ENCODE measurements at regions not wholly inside any gene's neighbourhood (a gene's known extent, or its start where the extent isn't known, plus 50 kb on each side); places are given as distances from the start of the nearest gene placed in this dataset.

DNA sequence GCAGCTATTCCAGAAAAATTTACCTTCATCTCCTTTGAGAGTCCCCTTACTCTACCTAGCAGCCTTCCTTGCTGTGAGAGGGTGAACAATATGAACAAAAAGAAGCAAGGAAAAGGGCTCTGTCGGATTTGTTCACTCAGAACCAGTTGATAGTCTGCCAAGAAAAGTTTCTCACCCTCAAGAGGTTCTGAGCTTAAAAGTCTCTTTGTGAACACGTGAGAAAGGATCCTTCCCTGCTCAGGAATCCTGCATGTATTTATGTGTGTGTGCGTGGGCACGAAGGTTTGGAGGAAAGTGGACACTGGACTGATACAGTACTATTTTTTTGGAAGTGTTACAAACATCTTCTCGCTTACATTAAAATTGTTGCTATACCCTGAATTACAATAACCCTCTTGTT is 178.6 kb upstream of the JADE1 start (continued):
- TF ChIP-seq, protein P1, sequence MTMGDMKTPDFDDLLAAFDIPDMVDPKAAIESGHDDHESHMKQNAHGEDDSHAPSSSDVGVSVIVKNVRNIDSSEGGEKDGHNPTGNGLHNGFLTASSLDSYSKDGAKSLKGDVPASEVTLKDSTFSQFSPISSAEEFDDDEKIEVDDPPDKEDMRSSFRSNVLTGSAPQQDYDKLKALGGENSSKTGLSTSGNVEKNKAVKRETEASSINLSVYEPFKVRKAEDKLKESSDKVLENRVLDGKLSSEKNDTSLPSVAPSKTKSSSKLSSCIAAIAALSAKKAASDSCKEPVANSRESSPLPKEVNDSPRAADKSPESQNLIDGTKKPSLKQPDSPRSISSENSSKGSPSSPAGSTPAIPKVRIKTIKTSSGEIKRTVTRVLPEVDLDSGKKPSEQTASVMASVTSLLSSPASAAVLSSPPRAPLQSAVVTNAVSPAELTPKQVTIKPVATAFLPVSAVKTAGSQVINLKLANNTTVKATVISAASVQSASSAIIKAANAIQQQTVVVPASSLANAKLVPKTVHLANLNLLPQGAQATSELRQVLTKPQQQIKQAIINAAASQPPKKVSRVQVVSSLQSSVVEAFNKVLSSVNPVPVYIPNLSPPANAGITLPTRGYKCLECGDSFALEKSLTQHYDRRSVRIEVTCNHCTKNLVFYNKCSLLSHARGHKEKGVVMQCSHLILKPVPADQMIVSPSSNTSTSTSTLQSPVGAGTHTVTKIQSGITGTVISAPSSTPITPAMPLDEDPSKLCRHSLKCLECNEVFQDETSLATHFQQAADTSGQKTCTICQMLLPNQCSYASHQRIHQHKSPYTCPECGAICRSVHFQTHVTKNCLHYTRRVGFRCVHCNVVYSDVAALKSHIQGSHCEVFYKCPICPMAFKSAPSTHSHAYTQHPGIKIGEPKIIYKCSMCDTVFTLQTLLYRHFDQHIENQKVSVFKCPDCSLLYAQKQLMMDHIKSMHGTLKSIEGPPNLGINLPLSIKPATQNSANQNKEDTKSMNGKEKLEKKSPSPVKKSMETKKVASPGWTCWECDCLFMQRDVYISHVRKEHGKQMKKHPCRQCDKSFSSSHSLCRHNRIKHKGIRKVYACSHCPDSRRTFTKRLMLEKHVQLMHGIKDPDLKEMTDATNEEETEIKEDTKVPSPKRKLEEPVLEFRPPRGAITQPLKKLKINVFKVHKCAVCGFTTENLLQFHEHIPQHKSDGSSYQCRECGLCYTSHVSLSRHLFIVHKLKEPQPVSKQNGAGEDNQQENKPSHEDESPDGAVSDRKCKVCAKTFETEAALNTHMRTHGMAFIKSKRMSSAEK (CRISPR knock-in tag; IDR thresholded peaks at IDR 0.05; ENCODE audit: borderline replicate concordance) = no peak
- TF ChIP-seq, protein P2, sequence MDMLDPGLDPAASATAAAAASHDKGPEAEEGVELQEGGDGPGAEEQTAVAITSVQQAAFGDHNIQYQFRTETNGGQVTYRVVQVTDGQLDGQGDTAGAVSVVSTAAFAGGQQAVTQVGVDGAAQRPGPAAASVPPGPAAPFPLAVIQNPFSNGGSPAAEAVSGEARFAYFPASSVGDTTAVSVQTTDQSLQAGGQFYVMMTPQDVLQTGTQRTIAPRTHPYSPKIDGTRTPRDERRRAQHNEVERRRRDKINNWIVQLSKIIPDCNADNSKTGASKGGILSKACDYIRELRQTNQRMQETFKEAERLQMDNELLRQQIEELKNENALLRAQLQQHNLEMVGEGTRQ (CRISPR knock-in tag; IDR thresholded peaks at IDR 0.05) = no peak
- TF ChIP-seq OVOL2 (CRISPR knock-in tag; IDR thresholded peaks at IDR 0.05; ENCODE audit: borderline replicate concordance) = no peak
- TF ChIP-seq, protein P3, sequence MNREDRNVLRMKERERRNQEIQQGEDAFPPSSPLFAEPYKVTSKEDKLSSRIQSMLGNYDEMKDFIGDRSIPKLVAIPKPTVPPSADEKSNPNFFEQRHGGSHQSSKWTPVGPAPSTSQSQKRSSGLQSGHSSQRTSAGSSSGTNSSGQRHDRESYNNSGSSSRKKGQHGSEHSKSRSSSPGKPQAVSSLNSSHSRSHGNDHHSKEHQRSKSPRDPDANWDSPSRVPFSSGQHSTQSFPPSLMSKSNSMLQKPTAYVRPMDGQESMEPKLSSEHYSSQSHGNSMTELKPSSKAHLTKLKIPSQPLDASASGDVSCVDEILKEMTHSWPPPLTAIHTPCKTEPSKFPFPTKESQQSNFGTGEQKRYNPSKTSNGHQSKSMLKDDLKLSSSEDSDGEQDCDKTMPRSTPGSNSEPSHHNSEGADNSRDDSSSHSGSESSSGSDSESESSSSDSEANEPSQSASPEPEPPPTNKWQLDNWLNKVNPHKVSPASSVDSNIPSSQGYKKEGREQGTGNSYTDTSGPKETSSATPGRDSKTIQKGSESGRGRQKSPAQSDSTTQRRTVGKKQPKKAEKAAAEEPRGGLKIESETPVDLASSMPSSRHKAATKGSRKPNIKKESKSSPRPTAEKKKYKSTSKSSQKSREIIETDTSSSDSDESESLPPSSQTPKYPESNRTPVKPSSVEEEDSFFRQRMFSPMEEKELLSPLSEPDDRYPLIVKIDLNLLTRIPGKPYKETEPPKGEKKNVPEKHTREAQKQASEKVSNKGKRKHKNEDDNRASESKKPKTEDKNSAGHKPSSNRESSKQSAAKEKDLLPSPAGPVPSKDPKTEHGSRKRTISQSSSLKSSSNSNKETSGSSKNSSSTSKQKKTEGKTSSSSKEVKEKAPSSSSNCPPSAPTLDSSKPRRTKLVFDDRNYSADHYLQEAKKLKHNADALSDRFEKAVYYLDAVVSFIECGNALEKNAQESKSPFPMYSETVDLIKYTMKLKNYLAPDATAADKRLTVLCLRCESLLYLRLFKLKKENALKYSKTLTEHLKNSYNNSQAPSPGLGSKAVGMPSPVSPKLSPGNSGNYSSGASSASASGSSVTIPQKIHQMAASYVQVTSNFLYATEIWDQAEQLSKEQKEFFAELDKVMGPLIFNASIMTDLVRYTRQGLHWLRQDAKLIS (CRISPR knock-in tag; IDR thresholded peaks at IDR 0.05; ENCODE audit: borderline replicate concordance) = no peak
- TF ChIP-seq, protein P4, sequence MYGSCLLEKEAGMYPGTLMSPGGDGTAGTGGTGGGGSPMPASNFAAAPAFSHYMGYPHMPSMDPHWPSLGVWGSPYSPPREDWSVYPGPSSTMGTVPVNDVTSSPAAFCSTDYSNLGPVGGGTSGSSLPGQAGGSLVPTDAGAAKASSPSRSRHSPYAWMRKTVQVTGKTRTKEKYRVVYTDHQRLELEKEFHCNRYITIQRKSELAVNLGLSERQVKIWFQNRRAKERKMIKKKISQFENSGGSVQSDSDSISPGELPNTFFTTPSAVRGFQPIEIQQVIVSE (CRISPR knock-in tag; IDR thresholded peaks at IDR 0.05; ENCODE audit: borderline replicate concordance) = no peak
- TF ChIP-seq, protein P5, sequence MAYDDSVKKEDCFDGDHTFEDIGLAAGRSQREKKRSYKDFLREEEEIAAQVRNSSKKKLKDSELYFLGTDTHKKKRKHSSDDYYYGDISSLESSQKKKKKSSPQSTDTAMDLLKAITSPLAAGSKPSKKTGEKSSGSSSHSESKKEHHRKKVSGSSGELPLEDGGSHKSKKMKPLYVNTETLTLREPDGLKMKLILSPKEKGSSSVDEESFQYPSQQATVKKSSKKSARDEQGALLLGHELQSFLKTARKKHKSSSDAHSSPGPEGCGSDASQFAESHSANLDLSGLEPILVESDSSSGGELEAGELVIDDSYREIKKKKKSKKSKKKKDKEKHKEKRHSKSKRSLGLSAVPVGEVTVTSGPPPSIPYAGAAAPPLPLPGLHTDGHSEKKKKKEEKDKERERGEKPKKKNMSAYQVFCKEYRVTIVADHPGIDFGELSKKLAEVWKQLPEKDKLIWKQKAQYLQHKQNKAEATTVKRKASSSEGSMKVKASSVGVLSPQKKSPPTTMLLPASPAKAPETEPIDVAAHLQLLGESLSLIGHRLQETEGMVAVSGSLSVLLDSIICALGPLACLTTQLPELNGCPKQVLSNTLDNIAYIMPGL (CRISPR knock-in tag; IDR thresholded peaks at IDR 0.05) = no peak

DNA sequence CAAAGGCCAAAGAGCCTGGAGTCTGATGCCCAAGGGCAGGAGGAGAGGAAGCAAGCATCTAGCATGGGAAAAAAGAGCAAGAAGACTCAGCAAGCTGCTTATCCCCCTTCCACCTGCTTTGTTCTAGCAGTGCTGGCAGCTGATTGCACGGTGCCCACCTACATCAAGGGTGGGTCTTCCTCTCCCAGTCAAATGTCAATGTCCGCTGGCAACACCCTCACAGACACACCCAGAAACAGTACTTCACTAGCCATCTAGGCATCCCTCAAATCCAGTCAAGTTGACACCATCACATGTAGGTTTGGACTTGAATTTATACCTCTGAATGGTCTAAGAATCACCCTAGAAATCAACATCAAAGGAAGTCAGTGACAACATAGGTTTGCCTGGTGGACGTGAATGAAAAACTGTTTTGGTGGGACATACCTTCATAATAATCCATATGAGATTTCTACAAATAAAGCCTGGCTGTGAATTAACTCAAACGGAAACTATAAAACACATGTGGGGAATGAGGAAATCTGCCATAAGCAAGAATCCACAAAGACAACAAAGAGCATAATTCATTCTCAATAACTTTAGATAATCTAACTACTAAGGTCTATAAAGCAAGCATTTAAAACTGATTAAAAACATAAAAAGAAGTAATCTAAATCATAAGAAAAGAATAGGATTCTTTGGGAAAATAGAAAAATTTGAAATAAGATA is 185.8 kb upstream of the JADE1 start:
- Mint-ChIP-seq H3K4me3 (no peak overlapping the region), H3K27ac (no peak overlapping the region), H3K27me3 (ENCODE audit: low read depth) (no peaks in the 10 kb centered on the region), H3K9me3 (peaks cover 28% of the 10 kb centered on the region), H3K36me3 (peaks cover 20% of the 10 kb centered on the region), H3K4me1 (no peaks in the 10 kb centered on the region)
- ATAC-seq (no peak), DNase-seq (ENCODE audit: low spot score) (no peak)
- ChIA-PET POLR2A (no interaction called here), CTCF (no interaction called here)
- TF ChIP-seq, protein P3 (CRISPR knock-in tag; IDR thresholded peaks at IDR 0.05; ENCODE audit: borderline replicate concordance) = no peak
- TF ChIP-seq TCF7 (CRISPR knock-in tag; IDR thresholded peaks at IDR 0.05; ENCODE audit: low read depth) = no peak
- TF ChIP-seq, protein P6, sequence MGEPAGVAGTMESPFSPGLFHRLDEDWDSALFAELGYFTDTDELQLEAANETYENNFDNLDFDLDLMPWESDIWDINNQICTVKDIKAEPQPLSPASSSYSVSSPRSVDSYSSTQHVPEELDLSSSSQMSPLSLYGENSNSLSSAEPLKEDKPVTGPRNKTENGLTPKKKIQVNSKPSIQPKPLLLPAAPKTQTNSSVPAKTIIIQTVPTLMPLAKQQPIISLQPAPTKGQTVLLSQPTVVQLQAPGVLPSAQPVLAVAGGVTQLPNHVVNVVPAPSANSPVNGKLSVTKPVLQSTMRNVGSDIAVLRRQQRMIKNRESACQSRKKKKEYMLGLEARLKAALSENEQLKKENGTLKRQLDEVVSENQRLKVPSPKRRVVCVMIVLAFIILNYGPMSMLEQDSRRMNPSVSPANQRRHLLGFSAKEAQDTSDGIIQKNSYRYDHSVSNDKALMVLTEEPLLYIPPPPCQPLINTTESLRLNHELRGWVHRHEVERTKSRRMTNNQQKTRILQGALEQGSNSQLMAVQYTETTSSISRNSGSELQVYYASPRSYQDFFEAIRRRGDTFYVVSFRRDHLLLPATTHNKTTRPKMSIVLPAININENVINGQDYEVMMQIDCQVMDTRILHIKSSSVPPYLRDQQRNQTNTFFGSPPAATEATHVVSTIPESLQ (CRISPR knock-in tag; IDR thresholded peaks at IDR 0.05) = no peak
- TF ChIP-seq, protein P7, sequence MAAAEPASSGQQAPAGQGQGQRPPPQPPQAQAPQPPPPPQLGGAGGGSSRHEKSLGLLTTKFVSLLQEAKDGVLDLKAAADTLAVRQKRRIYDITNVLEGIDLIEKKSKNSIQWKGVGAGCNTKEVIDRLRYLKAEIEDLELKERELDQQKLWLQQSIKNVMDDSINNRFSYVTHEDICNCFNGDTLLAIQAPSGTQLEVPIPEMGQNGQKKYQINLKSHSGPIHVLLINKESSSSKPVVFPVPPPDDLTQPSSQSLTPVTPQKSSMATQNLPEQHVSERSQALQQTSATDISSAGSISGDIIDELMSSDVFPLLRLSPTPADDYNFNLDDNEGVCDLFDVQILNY (CRISPR knock-in tag; IDR thresholded peaks at IDR 0.05) = no peak
- no peak for TF ChIP-seq ZNF121 (CRISPR knock-in tag; IDR thresholded peaks at IDR 0.05)
- TF ChIP-seq, protein P8, sequence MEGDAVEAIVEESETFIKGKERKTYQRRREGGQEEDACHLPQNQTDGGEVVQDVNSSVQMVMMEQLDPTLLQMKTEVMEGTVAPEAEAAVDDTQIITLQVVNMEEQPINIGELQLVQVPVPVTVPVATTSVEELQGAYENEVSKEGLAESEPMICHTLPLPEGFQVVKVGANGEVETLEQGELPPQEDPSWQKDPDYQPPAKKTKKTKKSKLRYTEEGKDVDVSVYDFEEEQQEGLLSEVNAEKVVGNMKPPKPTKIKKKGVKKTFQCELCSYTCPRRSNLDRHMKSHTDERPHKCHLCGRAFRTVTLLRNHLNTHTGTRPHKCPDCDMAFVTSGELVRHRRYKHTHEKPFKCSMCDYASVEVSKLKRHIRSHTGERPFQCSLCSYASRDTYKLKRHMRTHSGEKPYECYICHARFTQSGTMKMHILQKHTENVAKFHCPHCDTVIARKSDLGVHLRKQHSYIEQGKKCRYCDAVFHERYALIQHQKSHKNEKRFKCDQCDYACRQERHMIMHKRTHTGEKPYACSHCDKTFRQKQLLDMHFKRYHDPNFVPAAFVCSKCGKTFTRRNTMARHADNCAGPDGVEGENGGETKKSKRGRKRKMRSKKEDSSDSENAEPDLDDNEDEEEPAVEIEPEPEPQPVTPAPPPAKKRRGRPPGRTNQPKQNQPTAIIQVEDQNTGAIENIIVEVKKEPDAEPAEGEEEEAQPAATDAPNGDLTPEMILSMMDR (IDR thresholded peaks at IDR 0.05) = no peak
- no peak for TF ChIP-seq ETV6 (CRISPR knock-in tag; IDR thresholded peaks at IDR 0.05)
- no peak for TF ChIP-seq NR2C2 (CRISPR knock-in tag; IDR thresholded peaks at IDR 0.05)
